ENCODE measurements at regions not wholly inside any gene's neighbourhood (a gene's known extent, or its start where the extent isn't known, plus 50 kb on each side); places are given as distances from the start of the nearest gene placed in this dataset.
"Not testable (repeated sequence)": the region's sequence is repeated elsewhere in the genome, so short reads cannot be mapped to it uniquely, and the experiment has no call there.

DNA sequence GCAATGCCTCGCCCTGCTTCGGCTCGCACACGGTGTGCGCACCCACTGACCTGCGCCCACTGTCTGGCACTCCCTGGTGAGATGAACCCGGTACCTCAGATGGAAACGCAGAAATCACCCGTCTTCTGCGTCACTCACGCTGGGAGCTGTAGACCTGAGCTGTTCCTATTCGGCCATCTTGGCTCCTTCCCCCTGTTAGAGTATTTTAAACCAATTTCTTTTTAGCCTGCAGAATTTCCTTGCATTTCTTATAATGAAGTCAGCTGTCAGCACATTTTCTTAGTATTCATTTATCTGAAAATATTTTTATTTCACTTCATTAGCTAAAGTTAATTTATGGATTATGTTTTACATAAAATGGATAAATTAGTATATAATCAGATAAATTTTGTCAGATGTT, 288.8 kb downstream of the LIG4 start:
- not testable (repeated sequence) for DNase-seq (ENCODE audit: low read depth, low spot score)

DNA sequence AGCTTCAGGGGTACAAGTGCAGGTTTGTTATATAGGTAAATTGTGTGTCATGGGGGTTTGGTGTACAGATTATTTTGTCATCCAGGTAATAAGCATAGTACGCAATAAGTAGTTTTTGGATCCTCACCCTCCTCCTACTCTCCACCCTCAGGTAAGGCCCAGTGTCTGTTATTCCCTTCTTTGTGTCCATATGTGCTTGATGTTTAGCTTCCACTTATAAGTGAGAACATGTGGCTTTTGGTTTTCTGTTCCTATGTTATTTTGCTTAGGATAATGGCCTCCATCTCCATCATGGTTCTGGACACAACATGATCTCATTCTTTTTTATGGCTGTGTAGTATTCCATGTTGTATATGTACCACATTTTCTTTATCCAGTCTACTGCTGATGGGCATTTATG, 298.4 kb downstream of the LIG4 start:
- DNase-seq (ENCODE audit: low read depth, low spot score) = not testable (repeated sequence)

DNA sequence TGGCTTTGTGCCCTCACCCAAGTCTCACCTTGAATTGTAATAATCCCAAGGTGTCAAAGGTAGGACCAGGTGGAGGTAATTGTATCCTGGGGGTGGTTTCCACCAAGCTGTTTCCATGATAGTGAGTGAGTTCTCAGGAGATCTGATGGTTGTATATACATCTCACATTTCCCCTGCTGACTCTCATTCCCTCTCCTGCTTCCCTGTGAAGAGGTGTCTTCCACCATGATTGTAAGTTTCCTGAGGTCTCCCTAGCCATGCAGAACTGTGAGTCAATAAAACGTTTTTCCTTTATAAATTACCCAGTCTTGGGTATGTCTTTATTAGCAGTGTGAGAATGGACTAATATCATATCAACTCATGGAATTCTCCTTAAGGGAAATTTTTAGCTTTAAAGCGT, 302.6 kb downstream of the LIG4 start:
- no peak for DNase-seq (ENCODE audit: low read depth, low spot score)

DNA sequence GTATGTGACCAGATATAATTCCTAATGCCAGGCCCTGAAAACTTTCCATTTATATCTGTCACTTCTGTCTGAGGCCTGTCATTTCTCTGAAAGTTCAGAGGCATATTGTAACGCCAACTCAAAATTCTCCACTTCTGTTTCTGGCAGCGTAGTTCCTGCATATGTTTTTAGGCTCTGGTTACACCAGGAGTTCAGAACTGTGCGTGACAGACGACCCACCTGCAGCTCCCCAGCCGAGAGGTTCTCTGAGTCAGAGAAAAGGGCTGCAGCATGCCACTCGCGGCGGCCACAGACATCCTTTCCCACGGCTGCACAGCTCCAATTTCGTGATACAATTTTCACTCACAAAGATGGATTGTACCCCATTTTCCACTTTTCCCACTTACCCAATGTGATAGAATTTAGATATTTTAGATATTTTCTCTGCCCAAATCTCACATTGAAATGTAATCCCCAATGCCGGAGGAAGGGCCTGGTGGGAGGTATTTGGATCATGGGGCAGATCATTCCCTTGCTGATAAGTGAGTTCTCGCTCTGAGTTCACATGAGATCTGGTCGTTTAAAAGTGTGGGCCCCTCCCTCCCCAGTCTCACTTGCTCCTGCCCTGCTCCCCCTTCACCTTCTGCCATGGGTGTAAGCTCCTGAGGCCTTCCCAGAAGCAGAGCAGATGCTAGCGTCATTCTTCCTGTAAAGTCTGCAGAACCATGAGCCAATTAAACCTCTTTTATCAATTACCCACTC, 308.1 kb downstream of the LIG4 start:
- no peak for DNase-seq (ENCODE audit: low read depth, low spot score)

DNA sequence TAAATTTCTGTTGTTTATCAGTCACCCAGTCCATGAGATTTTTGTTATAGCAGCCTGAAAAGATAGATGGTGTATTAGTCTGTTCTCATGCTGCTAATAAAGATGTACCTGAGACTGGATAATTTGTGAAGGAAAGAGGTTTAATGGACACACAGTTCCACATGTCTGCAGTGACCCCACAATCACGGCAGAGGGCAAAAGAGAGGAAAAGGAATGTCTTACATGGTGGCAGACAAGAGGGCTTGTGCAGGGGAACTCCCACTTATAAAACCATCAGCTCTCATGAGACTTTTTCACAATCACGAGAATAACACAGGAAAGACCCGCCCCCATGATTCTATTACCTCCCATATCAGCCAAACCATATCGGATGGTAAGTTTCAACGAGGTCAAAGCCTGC, 309.2 kb downstream of the LIG4 start:
- DNase-seq (ENCODE audit: low read depth, low spot score) = no peak

DNA sequence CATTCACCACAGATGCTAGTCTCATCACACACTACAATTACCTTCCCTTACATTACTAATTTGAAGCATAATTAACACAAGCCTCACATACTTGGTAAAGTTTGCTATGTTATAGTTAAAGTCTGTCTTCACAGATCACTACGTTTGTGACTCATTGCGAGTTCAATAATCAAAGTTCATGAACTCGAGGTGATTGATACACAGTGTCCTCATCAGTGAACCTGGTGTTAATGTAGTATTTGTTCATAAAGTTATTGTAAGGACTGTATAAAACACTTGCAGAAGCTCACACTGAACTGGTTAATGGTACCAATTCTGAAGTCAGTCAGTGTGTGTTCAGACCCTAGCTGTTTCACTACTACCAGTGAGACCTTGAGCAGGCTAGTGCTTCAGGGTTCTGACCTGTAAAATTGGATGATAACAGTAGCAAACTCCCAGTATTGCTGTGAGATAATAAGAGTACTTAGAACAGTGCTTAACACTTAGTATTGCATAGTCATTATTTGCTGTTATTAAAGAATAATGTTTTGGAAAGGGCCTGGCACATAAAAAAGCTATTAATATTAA, 313.3 kb downstream of the LIG4 start:
- DNase-seq (ENCODE audit: low read depth, low spot score) = no peak

DNA sequence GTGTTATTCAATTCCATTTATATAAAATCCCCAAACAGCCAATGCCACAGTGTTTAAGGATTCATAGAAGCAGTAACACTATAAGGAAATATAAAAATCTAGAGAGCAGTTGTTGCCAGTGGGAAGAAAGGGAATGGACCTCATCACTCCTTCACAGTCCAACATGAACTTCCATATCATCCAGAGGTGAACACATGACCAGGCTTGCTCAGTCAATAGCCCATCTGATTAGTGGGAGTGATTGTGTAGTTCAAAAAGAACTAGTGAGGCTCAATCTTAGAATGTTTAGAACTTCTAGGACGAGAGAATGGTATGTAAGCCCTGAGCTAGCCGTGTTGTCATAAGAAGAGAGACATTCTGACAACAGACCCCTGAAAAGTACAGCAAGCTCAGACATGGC, 314.1 kb downstream of the LIG4 start:
- DNase-seq (ENCODE audit: low read depth, low spot score) = no peak

DNA sequence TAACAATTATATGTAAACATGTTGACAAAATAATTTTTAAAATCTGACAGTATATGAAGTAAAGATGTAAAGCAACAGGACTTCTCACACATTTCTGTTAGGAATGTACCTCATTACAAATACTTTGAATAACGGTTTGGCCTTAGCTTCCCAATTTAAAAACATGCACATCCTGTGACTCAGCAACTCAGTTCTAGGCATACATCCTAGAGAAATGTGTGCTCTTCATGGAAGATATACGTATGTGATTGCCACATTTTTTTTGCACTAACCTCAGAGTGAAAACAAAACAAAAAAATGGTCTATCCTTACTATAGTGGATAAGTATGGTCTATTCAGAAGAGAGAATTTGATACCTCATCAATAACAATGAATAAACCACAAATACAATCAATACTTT, 314.6 kb downstream of the LIG4 start:
- DNase-seq (ENCODE audit: low read depth, low spot score) = peak; percentile 11

DNA sequence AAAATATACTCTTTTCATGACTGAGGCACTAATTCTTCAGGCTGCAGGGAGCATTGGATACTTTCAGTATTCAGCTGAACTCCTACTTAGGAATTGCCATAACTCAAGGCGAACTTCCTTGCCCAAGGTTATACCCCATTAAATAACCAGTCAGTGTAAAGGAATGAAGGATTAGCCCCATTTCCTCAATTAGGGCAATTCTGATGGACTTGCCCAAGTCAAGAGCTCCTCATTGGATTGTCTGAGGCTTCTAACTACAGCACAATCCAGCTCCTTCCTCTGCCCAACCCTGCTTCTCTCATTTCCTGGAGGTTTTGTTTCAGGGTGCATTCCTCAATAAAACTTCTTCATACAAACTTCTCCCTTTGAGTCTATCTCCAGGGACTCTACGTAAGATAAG, 329.2 kb downstream of the LIG4 start:
- DNase-seq (ENCODE audit: low read depth, low spot score) = no peak

DNA sequence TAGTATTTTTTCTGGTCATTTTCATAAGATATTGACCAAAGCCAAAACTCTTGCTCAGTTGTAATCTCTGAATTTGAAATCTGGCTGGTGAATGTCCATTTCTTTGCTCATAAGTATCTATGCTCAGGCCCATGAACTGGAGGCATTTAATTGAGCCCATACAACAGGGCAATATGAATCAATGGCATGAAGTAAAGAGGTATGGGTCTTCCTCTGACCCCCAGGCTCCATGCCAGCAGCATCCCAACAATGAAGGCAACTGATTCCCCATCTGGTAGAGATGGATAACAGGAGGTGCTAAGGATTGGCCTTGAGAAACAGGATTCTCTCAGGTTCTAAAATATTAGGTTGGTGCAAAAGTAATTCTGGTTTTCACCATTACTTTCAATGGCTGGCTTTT, 330.8 kb downstream of the LIG4 start:
- DNase-seq (ENCODE audit: low read depth, low spot score) = no peak

DNA sequence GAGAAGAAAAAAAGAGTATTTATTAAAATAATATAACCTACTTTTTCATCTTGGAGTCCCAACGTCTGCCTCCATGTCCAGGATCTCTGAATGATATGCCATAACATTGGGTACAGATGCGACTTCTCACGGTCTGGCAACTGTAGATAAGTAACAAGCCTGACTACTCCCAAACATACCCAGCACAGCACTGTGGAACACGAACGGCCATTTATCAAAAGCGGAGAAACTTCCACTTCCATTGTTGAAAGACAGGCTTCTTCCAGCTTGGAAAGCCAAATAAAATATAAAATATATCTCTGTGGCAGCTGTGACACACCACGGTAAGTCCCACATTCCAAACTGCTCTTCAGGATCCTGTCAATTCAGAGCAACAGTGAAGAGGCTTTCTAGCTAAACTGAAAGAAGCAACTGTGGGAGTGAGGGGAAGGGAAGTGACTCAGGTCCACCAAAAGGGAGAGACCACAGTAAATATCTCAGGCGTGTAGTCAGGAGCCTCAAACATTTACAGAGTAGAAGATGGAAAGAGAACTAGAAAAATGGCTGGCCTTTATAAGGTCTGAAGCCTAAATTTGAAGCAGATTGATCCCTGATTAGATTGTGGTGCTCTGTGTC, 331.7 kb downstream of the LIG4 start:
- no peak for DNase-seq (ENCODE audit: low read depth, low spot score)

DNA sequence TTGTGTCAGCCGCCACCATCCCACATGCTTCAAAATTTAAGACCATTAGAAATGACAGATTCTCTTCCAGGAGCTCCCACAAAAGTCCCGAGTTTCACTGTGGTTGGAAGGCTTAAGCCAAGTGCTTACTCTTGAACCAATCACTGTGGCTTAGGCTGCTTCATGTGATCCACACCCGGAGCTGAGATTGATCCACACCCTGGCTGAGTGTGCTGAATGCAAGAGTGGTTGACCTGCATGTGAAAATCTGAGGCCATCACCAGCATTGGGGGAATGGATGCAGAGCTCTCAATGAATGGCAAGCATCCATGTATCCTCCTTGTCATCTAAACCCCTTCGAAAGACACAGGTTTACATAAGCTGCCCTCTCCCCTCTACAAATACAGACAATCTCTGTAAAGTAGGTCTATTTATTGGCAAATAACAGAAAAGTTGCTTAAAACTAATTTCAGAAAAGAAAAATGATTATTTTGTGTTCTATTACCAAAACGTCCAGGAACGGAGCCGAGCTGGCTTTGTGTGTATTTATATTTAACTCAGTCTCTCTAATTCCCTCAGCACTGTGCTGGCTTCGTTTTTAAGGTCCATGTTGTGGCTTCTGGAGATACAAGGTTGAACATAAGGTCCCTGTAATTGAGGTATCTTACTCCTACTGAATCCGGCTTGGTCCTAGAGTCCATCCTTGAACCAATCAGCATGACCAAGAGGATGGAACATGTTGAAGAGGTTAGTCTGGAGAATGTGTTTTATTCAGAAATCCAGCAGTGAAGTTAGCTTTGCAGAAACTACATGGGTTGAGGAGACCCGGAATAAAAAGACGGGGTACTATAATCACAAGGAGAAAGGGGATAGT, 332.4 kb downstream of the LIG4 start:
- DNase-seq (ENCODE audit: low read depth, low spot score) = no peak

DNA sequence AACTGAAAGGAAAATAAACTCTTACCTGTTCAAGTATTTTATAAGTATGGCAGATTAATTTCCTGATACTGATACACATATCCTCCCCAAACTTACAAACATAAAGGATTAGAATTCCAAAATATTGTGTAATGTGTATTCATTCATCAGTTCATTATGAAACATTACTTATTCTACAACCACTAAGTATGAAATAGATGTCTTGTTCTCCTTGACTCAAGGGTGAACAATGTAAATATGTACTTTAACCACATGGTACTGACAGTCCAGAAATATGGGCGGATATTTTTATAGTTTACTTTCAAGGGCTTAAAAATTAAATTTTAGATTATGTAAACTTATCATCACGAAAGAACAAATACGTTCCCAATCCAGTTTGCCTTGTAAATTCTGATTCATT, 334.0 kb downstream of the LIG4 start:
- DNase-seq (ENCODE audit: low read depth, low spot score) = no peak

DNA sequence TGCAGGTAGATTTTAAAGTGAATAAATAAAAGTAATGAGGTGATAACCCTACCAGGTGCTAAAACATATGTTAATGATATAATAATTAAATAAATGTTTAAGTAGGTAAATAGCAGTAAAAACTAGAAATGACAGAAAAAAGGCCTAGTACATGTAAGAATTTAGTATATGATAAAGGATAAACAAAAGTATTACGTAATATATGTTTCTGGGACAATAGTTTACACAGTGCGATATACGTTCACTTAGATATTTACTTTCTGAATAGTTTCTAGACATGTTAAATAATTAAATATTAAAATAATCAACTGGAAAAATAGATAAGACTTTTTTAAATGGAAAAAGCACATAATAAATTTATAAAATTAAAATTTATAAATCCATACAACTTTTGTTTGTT, 340.9 kb downstream of the LIG4 start:
- no peak for DNase-seq (ENCODE audit: low read depth, low spot score)

DNA sequence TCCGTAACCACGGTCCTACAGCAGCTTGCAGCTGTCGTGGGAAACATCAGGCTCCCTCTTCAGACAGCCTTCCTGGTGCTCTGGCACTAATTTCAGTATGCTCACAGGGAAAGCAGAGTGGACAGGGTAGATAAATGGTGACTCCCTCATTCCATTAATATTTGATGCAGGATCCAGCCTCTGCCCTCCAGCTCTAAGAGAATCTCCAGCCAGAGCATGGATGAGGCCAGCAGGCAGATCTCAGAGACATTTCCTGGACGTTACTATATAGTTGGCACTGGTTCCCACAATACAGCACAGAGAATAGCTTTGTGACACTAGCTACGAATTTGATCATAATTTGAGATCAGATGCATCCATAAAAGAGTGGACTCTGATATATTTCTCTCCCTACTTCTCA, 341.4 kb downstream of the LIG4 start:
- no peak for DNase-seq (ENCODE audit: low read depth, low spot score)

DNA sequence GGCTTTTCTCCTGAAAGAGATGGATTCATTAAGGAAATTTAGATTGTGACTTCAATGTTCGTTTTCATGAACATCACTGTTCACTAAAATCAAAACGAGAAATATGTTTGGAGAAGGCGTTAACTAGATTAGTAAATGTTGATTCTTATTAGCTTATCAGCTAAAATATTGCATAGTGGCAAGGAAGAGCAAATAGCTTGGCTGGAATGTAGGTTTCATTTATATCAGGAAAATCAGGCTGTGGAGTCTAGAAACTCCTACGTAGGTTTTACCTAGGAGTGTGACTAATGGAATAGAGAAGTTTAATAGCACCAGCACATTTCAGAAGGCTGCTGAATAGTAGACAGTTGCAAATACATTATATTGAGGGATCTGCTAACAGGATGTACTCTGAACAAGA, 344.9 kb downstream of the LIG4 start:
- no peak for DNase-seq (ENCODE audit: low read depth, low spot score)

DNA sequence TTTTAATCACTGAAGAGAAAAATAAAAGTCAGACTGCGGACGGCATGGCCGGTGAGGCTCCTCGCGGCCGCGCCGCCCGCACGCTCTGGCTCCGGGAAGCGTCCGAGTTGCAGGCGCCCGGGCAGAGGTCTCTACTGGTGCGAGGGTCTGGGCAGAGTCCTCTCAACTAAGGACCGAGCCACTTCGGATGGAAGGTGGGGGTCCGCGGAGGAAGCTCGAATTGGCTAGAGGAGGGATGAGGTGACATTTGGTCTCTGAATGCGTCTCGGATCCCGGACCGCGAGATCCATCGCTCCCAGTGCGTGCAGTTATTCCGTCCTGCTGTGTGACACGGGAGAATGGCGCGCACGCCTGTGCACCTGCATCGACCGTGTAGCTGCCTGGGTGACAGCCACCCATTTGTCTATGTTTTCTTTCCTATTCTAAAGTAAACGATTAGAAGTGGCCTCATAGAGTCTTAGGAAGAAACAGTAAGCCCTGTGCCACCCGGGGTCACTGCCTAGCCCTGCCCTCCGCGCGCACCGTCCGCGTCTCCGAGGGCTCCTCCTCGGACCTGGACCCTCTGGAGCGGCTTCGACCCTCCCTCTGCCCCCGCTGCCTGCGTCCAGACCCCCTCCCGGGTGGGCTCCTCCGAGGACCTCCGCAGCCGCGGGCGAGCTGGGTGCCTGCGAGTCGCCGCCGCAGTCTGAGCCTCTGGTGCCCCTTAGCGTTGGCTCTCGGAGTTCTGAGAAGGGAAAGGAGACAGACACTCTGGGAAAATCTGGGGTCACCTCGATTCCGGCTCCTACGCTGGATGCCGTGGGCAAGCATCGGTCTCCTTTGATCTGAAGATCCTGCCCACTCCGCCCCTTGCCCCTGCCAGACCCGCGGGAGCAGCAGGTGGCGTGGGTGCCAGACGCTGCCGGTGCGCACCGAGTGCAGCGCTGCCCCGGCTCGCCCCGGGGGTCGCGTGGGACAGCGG, 347.4 kb downstream of the LIG4 start:
- no peak for DNase-seq (ENCODE audit: low read depth, low spot score)

DNA sequence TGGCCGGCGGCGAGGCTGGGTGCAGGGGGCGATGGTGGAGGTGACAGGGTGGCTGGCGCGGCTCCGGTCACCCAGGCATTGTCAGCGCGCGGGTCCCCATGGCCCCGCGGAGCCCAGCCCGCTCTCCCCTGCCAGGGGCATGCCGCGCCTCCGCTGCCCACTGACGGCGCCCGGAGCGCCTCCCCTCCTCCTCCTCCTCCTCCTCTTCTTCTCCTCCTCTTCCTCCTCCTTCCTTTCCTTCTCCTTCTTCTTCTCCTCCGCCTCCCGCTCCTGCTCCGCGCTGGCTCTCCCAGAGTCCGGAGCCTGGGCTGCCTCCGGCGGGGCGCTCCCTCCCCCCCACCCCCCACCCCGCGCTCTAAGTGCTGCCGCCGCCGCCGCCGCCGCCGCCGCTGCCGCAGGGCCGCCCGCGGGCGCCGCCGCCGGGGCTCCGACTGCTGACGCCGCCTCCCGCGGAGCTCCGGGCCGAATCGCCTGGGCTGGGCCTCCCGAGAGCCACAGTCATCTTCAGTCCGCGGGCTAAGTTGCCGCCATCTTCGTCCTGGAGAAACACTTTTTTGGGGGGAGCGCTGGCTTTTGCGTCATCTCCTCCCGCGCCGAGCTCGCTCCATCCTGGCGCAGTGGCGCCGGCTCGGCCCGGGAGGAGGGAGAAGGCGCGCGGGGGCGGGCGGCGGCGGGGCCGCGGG, 348.3 kb downstream of the LIG4 start:
- DNase-seq (ENCODE audit: low read depth, low spot score) = no peak

DNA sequence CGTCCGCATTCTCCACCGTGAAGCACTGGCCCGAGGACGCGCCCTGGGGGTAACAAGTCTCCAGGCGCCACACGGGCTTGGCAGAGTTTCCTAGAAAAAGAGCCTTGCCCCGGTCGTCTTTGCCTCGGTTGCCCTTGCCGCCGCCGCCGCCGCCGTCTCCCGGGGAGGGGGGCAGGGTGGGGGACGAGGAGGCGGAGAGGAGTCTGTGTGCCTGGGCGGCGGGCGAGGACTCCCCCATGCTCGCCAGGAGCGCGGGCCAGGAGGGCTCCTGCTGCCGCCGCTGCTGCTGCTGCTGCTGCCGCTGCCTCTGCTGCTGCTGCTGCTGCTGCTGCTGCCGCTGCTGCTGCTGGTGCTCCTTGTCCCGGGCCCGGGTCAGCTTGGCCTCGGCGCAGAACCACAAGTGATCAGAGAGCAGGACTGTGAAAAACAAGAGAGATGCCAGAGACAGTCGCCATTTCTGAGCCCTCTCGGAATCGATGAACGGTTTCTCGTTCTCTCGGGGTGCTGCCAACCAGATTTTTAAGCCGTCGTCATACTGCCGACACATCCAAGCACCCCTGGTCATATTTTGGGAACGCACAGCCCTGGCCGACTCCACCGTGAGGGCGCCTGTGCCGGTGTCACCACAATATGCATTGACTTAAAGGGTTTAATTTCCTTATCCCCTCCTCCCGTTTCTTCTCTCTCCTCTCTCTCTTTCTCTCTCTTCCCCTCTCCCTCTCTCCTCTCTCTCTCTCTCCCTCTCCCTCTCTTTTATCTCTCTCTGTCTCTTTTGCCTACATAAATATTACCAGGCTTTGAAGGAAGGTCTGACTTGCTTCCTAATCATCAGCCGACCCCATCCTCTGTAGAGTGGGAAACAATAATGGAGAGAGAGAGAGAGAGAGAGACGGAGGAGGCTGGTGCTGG, 349.1 kb downstream of the LIG4 start:
- DNase-seq (ENCODE audit: low read depth, low spot score) = no peak

Data from pulmonary artery endothelial cell (primary cell).